SU-DHL-6 (cell line): ENCODE measurements at regions not wholly inside any gene's neighbourhood (a gene's known extent, or its start where the extent isn't known, plus 50 kb on each side); places are given as distances from the start of the nearest gene placed in this dataset.
A peak's percentile ranks its signal among the peaks of the same experiment; 100 is the strongest.

ENCODE experiments used
- H2AFZ ChIP-seq: fragments of 200-600 bp; sonication (generic); 2 replicates; pipeline ENCODE4 v1.6.1; 2014; ENCODE audit warnings: low read depth, mild to moderate bottlenecking, moderate library complexity, mixed read lengths, antibody characterized with exemption, low read length; ENCODE audit not compliant: severe bottlenecking
- H3F3A ChIP-seq: fragments of 200-600 bp; shearing (Covaris generic); 2 replicates; pipeline ENCODE4 v1.6.0; 2016; ENCODE audit warnings: antibody characterized with exemption, mild to moderate bottlenecking; ENCODE audit not compliant: insufficient read depth
- H3K27ac ChIP-seq: fragments of 200-600 bp; sonication (generic); 2 replicates; pipeline ENCODE4 v1.5.1; 2016; ENCODE audit warnings: low read depth, mild to moderate bottlenecking, low read length, moderate library complexity, mixed read lengths
- H3K27me3 ChIP-seq: fragments of 200-600 bp; sonication (generic), shearing (Covaris generic); 2 replicates; pipeline ENCODE4 v1.6.0; 2014; ENCODE audit warnings: mild to moderate bottlenecking, low read length
- H3K36me3 ChIP-seq: fragments of 200-600 bp; sonication (generic); 2 replicates; pipeline ENCODE4 v1.6.1; 2014; ENCODE audit warnings: mild to moderate bottlenecking, low read length, mixed read lengths
- H3K4me2 ChIP-seq: fragments of 300-600, 200-600 bp; shearing (Covaris generic), sonication (generic); 2 replicates; pipeline ENCODE4 v1.6.0; 2014; ENCODE audit warnings: low read length, low read depth, mild to moderate bottlenecking; ENCODE audit not compliant: poor library complexity, severe bottlenecking
- H3K4me3 ChIP-seq: fragments of 200-600 bp; sonication (generic); 2 replicates; pipeline ENCODE4 v1.5.1; 2014; ENCODE audit warnings: antibody characterized with exemption, low read length, mild to moderate bottlenecking, mixed read lengths; ENCODE audit not compliant: insufficient read depth, poor library complexity, severe bottlenecking
- H3K79me2 ChIP-seq: fragments of 200-600 bp; sonication (generic); 2 replicates; pipeline ENCODE4 v1.6.1; 2014; ENCODE audit warnings: mild to moderate bottlenecking, low read length, moderate library complexity; ENCODE audit not compliant: insufficient read depth
- H3K9ac ChIP-seq: fragments of 200-600 bp; sonication (generic); 2 replicates; pipeline ENCODE4 v1.7.0; 2014; ENCODE audit warnings: mild to moderate bottlenecking, low read length
- H3K9me2 ChIP-seq: fragments of 200-600 bp; sonication (generic); replicated peaks from 2 replicates; pipeline ENCODE4 v1.6.1; 2014; ENCODE audit warnings: low read length; ENCODE audit not compliant: insufficient read depth
- H3K9me3 ChIP-seq: fragments of 200-600 bp; sonication (generic); 2 replicates; pipeline ENCODE4 v1.6.1; 2014; ENCODE audit warnings: low read length, mixed read lengths; ENCODE audit not compliant: insufficient read depth
- H4K20me1 ChIP-seq: fragments of 200-600 bp; sonication (generic); 2 replicates; pipeline ENCODE4 v1.6.1; 2014; ENCODE audit warnings: low read depth, mild to moderate bottlenecking, antibody characterized with exemption, low read length, moderate library complexity, mixed read lengths
- EZH2phosphoT487 ChIP-seq: fragments of 200-600 bp; sonication (generic), shearing (Covaris generic); conservative IDR thresholded peaks from 2 replicates; pipeline ENCODE4 v1.6.1; 2018; ENCODE audit warnings: mild to moderate bottlenecking, antibody characterized with exemption, low read length, moderate library complexity, mixed read lengths
- TF ChIP-seq, protein P1 (sequence below): fragments of 200-600 bp; sonication (generic); IDR thresholded peaks from one replicate; pipeline ENCODE4 v1.5.1; 2017; ENCODE audit warnings: antibody characterized with exemption, mild to moderate bottlenecking, low read length, moderate library complexity; ENCODE audit not compliant: insufficient read depth, poor library complexity, severe bottlenecking

- no peak overlapping the region for H2AFZ ChIP-seq
- no peaks in the 10 kb centered on the region for H3K9me2 ChIP-seq
- H3K4me2 ChIP-seq: no peak overlapping the region
- no peak overlapping the region for H3K4me3 ChIP-seq
- no peaks in the 10 kb centered on the region for H3K27me3 ChIP-seq
- no peak overlapping the region for H3K9ac ChIP-seq
- no peaks in the 10 kb centered on the region for H3K36me3 ChIP-seq
- H4K20me1 ChIP-seq: no peaks in the 10 kb centered on the region
- no peaks in the 10 kb centered on the region for H3F3A ChIP-seq
- H3K27ac ChIP-seq: no peak overlapping the region
- no peaks in the 10 kb centered on the region for H3K79me2 ChIP-seq
- TF ChIP-seq, protein P1, sequence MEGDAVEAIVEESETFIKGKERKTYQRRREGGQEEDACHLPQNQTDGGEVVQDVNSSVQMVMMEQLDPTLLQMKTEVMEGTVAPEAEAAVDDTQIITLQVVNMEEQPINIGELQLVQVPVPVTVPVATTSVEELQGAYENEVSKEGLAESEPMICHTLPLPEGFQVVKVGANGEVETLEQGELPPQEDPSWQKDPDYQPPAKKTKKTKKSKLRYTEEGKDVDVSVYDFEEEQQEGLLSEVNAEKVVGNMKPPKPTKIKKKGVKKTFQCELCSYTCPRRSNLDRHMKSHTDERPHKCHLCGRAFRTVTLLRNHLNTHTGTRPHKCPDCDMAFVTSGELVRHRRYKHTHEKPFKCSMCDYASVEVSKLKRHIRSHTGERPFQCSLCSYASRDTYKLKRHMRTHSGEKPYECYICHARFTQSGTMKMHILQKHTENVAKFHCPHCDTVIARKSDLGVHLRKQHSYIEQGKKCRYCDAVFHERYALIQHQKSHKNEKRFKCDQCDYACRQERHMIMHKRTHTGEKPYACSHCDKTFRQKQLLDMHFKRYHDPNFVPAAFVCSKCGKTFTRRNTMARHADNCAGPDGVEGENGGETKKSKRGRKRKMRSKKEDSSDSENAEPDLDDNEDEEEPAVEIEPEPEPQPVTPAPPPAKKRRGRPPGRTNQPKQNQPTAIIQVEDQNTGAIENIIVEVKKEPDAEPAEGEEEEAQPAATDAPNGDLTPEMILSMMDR: no peak
- TF ChIP-seq EZH2phosphoT487: no peak
- H3K9me3 ChIP-seq: no peaks in the 10 kb centered on the region
These were observed 86.6 kb downstream of the LINGO1 start for GRCh38 chr15:77546050-77546501.

DNA sequence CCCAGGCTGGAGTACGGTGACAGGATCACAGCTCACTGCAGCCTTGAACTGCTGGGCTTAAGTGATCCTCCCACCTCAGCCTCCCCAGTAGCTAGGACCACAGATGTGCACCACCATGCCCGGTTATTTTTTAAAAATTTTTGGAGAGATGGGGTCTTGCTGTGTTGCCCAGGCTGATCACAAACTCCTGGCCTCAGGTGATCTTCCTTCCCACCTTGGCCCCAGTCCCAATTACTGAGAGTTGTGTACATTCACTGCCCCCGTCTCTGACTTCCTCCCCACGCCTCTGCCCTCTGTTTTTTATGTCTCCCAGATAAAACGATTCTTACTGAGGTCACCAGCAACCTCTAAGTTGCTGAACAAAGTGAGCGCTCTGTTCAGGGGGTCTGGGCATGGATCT, 87.7 kb downstream of the LINGO1 start:
- H3K79me2 ChIP-seq: no peaks in the 10 kb centered on the region
- no peak for TF ChIP-seq EZH2phosphoT487
- TF ChIP-seq, protein P1: no peak
- no peaks in the 10 kb centered on the region for H3F3A ChIP-seq
- no peak overlapping the region for H2AFZ ChIP-seq
- no peak overlapping the region for H3K27ac ChIP-seq
- H4K20me1 ChIP-seq: no peaks in the 10 kb centered on the region
- H3K9me2 ChIP-seq: no peaks in the 10 kb centered on the region
- no peaks in the 10 kb centered on the region for H3K9me3 ChIP-seq
- H3K4me3 ChIP-seq: no peak overlapping the region
- H3K9ac ChIP-seq: no peak overlapping the region
- no peaks in the 10 kb centered on the region for H3K36me3 ChIP-seq
- H3K4me2 ChIP-seq: no peak overlapping the region
- no peaks in the 10 kb centered on the region for H3K27me3 ChIP-seq

DNA sequence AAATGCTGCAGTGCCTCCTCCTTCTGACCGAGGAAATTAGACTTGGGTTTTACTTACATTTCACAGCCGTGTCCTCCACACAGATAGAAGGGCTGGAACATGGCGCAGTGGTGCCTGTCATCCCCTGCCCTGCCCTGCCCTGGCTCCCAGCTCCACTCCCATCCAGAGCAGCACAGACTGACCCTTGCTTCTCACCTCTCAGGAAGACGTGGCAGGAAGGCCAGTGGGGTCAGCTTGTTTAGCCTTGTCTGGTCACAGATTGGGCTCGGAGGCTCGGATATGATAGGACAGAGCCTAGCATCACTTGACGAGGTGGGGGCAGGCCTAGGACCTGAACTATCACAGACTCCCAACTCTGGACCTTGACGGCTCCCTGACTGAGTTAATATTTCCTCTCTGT, 88.5 kb downstream of the LINGO1 start:
- H2AFZ ChIP-seq: no peak overlapping the region
- no peak overlapping the region for H3K27ac ChIP-seq

DNA sequence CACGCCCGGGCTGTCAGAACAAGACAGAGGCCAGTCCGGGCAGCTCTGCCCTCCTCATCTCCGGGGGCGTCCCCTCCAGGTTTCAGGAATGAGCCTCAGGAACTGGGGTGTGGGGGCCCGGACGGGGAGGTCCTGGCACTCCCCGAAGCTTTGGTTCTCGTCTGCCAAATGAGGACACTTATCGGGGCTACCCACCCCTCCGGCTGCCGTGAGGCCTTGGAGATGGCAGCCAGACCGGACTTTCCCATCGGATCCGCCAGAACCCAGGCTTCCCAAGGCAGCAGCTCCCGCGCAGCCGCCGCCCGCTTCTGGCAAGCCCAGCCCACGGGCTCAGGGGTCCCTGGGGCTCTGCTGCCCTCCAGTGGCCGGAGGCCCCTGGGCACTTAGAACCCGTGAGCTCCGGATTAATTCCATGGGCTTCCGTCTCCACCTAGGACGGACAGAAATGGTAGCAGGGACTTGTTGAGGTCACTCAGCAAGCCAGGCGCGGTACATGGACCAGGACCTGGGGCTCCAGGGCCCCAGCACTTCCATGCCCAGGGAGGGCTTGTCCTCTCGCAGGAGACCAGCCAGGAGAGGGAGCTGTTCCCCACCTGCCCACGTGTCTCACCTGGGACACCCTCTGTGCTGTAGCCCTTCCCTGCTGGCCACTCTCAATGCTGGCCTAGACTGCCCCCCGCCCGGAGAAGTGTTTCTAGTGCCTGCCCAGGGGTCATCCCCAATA, 89.4 kb downstream of the LINGO1 start:
- no peak overlapping the region for H3K27ac ChIP-seq
- no peaks in the 10 kb centered on the region for H3K9me3 ChIP-seq
- no peaks in the 10 kb centered on the region for H3K79me2 ChIP-seq
- TF ChIP-seq EZH2phosphoT487: no peak
- TF ChIP-seq, protein P1: peak; percentile 100
- H3K27me3 ChIP-seq: no peaks in the 10 kb centered on the region
- peak overlapping the region; percentile 55 for H3K4me2 ChIP-seq
- peak overlapping the region; percentile 61 for H3K9ac ChIP-seq
- no peaks in the 10 kb centered on the region for H4K20me1 ChIP-seq
- peak overlapping the region; percentile 90 for H2AFZ ChIP-seq
- no peaks in the 10 kb centered on the region for H3F3A ChIP-seq
- H3K36me3 ChIP-seq: no peaks in the 10 kb centered on the region
- no peaks in the 10 kb centered on the region for H3K9me2 ChIP-seq
- H3K4me3 ChIP-seq: peak overlapping the region; percentile 46

More for the DNA sequence above, 88.5 kb downstream of the LINGO1 start:
- Histone ChIP-seq H3K27me3 (no peaks in the 10 kb centered on the region), H3F3A (no peaks in the 10 kb centered on the region), H3K79me2 (no peaks in the 10 kb centered on the region), H4K20me1 (no peaks in the 10 kb centered on the region), H3K4me3 (no peak overlapping the region), H3K9ac (no peak overlapping the region), H3K9me2 (no peaks in the 10 kb centered on the region), H3K36me3 (no peaks in the 10 kb centered on the region), H3K4me2 (no peak overlapping the region), H3K9me3 (no peaks in the 10 kb centered on the region)
- TF ChIP-seq EZH2phosphoT487: no peak
